GM10266 (cell line): ENCODE measurements at regions not wholly inside any gene's neighbourhood (a gene's known extent, or its start where the extent isn't known, plus 50 kb on each side); places are given as distances from the start of the nearest gene placed in this dataset.

Experiments used
- DNase-seq: peaks from one replicate; pipeline ENCODE4 v3.0.0; 2012; ENCODE audit errors: extremely low spot score
- CTCF ChIP-seq: IDR thresholded peaks from 2 replicates; pipeline ENCODE4 v1.5.1; 2012; ENCODE audit warnings: mild to moderate bottlenecking, low read depth; ENCODE audit not compliant: control insufficient read depth, insufficient read depth; ENCODE audit errors: missing control alignments

DNA sequence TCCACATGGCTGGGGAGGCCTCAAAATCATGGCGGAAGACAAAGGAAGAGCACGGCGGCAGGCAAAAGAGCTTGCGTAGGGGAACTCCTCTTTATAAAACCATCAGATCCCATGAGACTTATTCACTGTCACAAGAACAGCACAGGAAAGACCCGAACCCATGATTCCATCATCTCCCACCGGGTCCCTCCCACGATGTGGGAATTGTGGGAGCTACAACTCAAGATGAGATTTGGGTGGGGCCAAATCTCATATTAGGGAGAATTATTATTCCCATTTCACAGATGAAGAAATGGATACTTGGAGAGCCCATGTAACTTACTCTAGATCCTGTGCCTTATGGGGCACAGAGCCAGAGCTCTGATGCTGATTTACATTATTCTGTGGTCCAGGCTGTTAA, 322.6 kb downstream of the PCNX1 start:
- TF ChIP-seq CTCF: no peak

GRCh38 chr14:71230897-71231296, 323.6 kb downstream of the PCNX1 start:
- no peak for DNase-seq
- no peak for TF ChIP-seq CTCF

More for the DNA sequence above, 322.6 kb downstream of the PCNX1 start:
- no peak for DNase-seq

DNA sequence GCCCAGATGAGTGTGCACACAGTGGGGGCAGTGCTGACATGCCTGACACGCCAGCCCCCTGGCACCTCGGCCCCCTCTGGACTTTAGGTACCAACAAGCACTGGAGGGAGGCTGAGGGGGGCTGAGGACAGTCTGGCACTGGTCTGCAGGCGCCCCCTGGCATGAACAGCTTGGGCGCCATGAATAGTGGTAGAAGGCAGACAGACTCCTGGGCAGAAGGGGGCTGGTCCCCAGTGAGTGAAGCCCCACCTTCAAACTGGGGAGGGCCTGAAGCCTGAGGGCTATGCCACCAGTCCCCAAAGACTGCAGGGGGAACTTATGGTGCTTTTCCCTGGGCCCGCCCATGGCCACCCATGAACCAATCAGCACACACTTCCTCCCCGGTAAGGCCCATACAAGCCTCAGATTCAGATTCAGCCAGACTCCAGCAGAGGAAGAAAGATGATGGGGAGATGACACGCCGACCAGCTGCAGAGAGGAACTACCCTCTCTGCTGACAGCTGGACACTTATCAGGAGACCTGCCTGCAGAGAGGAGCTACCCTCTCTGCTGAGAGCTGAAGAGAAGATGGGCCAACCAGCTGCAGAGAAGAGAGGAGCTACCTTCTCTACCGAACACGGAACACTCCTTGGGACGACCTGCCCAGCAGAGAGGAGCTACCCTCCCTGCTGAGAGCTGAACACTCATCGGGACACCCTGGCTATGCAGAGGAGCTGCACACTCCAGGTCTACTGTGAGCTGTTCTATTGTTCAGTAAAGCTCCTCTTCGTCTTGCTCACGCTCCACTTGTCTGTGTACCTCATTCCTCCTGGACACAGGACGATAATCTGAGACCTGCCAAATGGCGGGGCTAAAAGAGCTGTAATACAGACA, 324.5 kb downstream of the PCNX1 start:
- peak; percentile 51 for DNase-seq
- TF ChIP-seq CTCF: no peak

DNA sequence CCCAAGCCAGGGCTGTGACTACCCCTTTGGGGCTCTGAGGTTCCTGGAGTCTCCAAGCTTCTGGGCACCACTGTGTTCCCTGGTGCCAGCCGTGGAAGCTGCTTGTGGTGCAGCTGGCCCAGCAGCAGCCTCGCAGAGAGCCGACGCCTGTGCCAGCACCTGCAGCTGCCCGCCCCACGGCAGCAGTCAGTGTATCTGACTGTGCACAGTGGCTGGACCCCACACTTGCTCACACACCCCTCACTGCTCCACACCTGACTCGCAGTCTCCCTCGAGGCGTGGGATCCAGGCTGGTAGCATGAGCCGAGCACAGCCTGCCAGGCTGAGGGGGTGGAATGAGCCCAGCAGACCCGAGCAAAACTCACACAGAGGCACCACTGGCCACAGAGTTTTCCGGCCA, 325.2 kb downstream of the PCNX1 start:
- no peak for DNase-seq
- TF ChIP-seq CTCF: no peak

- no peak for TF ChIP-seq CTCF
- DNase-seq: no peak
These were observed 328.6 kb downstream of the PCNX1 start for GRCh38 chr14:71235875-71236274.

DNA sequence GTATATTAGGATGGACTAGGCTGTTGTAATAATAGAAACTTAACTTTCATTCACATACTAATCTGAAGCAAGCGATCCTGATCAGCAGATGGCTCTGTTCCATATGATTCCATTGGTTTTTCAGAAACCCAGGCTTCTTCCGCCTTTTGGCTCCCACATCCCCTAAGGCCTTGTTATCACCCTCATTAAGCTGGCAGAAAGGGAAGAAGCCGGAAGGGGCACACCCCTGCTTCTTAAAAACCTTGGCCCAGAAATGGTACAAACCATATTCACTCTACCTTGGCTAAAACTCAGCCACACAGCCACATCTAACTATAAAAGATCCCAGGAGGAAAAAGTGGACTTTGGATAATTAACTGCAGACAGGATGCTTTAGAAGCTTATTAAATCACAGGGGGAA, 329.2 kb downstream of the PCNX1 start:
- no peak for TF ChIP-seq CTCF
- DNase-seq: no peak

DNA sequence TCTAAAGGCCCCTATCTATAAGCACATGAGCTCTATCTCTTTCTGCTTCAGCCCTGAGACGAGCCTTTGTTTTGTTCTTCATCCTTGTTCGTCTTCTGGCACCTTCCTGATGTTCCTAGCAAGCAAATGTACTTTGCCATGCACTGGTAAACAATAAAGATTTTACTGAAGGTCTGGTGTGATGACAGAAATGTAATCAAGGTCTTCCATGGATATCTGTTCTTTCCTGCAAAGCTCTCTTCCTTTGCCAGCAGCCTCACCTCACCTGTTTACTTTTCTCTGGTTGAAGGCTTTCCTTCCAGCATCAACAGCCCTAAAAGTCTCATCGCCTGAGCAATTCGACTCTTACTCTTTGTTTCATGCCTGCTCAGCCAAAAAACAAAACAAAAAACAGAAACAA, 330.3 kb downstream of the PCNX1 start:
- no peak for TF ChIP-seq CTCF
- no peak for DNase-seq
